RWPE2 (cell line): ENCODE measurements at regions not wholly inside any gene's neighbourhood (a gene's known extent, or its start where the extent isn't known, plus 50 kb on each side); places are given as distances from the start of the nearest gene placed in this dataset.

Experiments
- ATAC-seq: fragments of 200-7000 bp; cut with Tn5 transposase; 3 replicates; pipeline ENCODE4 v1.9.1; 2021; ENCODE audit warnings: low read depth
- DNase-seq: peaks from one replicate; pipeline ENCODE4 v3.0.0-alpha.2; 2020; ENCODE audit warnings: low spot score
- H3K27ac ChIP-seq: fragments of 450-650 bp; 2 replicates; pipeline ENCODE4 v1.5.1; 2017; ENCODE audit warnings: mild to moderate bottlenecking; ENCODE audit not compliant: poor library complexity, severe bottlenecking
- H3K27me3 ChIP-seq: fragments of 250-450 bp; sonication (Bioruptor Pico); 2 replicates; pipeline ENCODE4 v1.5.1; 2021; ENCODE audit warnings: mild to moderate bottlenecking, moderate library complexity; ENCODE audit not compliant: insufficient read depth, poor library complexity, severe bottlenecking
- H3K36me3 ChIP-seq: fragments of 250-450 bp; sonication (Bioruptor Pico); 2 replicates; pipeline ENCODE4 v1.5.1; 2020; ENCODE audit warnings: low read depth, mild to moderate bottlenecking, moderate library complexity
- H3K4me1 ChIP-seq: fragments of 250-450 bp; sonication (Bioruptor Pico); 2 replicates; pipeline ENCODE4 v1.5.1; 2021; ENCODE audit warnings: mild to moderate bottlenecking, moderate library complexity; ENCODE audit not compliant: insufficient read depth, poor library complexity, severe bottlenecking
- H3K4me3 ChIP-seq: fragments of 250-450 bp; sonication (Bioruptor Pico); 2 replicates; pipeline ENCODE4 v1.5.1; 2021; ENCODE audit warnings: mild to moderate bottlenecking, moderate library complexity; ENCODE audit not compliant: severe bottlenecking
- H3K9me3 ChIP-seq: fragments of 250-450 bp; sonication (Bioruptor Pico); 2 replicates; pipeline ENCODE4 v1.5.1; 2021; ENCODE audit warnings: mild to moderate bottlenecking, moderate library complexity; ENCODE audit not compliant: severe bottlenecking
- CTCF ChIP-seq: fragments of 450-650 bp; IDR thresholded peaks from one replicate; pipeline ENCODE4 v1.5.1; 2017; ENCODE audit warnings: mild to moderate bottlenecking, moderate library complexity; ENCODE audit not compliant: poor library complexity, severe bottlenecking

GRCh38 chr2:234292962-234293243, 204.0 kb downstream of the ARL4C start:
- no peaks in the 10 kb centered on the region for H3K36me3 ChIP-seq
- no peak overlapping the region for H3K4me3 ChIP-seq
- H3K9me3 ChIP-seq = peaks cover 3% of the 10 kb centered on the region
- no peaks in the 10 kb centered on the region for H3K27me3 ChIP-seq
- no peaks in the 10 kb centered on the region for H3K4me1 ChIP-seq
- DNase-seq (no peak), ATAC-seq (no peak)
- no peak for TF ChIP-seq CTCF
- no peak overlapping the region for H3K27ac ChIP-seq

- no peak for DNase-seq
- TF ChIP-seq CTCF = no peak
- H3K9me3 ChIP-seq = peaks cover 3% of the 10 kb centered on the region
- ATAC-seq = no peak
- no peaks in the 10 kb centered on the region for H3K4me1 ChIP-seq
- no peak overlapping the region for H3K4me3 ChIP-seq
- no peak overlapping the region for H3K27ac ChIP-seq
- no peaks in the 10 kb centered on the region for H3K27me3 ChIP-seq
- H3K36me3 ChIP-seq = no peaks in the 10 kb centered on the region
Observed at GRCh38 chr2:234292205-234292961, 204.5 kb downstream of the ARL4C start.

- no peaks in the 10 kb centered on the region for H3K4me1 ChIP-seq
- DNase-seq = no peak
Observed at GRCh38 chr2:234291765-234292204, 205.1 kb downstream of the ARL4C start.

GRCh38 chr2:234290671-234291070, 206.2 kb downstream of the ARL4C start:
- ATAC-seq (no peak), DNase-seq (no peak)
- peak overlapping the region; percentile 28 for H3K27ac ChIP-seq
- no peaks in the 10 kb centered on the region for H3K36me3 ChIP-seq
- no peak overlapping the region for H3K4me3 ChIP-seq
- no peaks in the 10 kb centered on the region for H3K4me1 ChIP-seq
- no peak for TF ChIP-seq CTCF
- H3K9me3 ChIP-seq = peaks cover 3% of the 10 kb centered on the region
- no peaks in the 10 kb centered on the region for H3K27me3 ChIP-seq

More at GRCh38 chr2:234291765-234292204, 205.1 kb downstream of the ARL4C start:
- Histone ChIP-seq H3K4me3 (no peak overlapping the region), H3K27ac (no peak overlapping the region), H3K9me3 (peaks cover 3% of the 10 kb centered on the region), H3K36me3 (no peaks in the 10 kb centered on the region), H3K27me3 (no peaks in the 10 kb centered on the region)
- TF ChIP-seq CTCF = no peak
- ATAC-seq = no peak

GRCh38 chr2:234289834-234290590, 206.9 kb downstream of the ARL4C start:
- Histone ChIP-seq H3K27ac (peak overlapping the region; percentile 28), H3K4me3 (no peak overlapping the region), H3K27me3 (no peaks in the 10 kb centered on the region), H3K9me3 (peaks cover 3% of the 10 kb centered on the region), H3K4me1 (no peaks in the 10 kb centered on the region), H3K36me3 (no peaks in the 10 kb centered on the region)
- ATAC-seq = peak; percentile 92
- no peak for TF ChIP-seq CTCF
- DNase-seq = peak; percentile 71
